GM21423 (cell line): ENCODE measurements at regions not wholly inside any gene's neighbourhood (a gene's known extent, or its start where the extent isn't known, plus 50 kb on each side); places are given as distances from the start of the nearest gene placed in this dataset.
"Not testable (repeated sequence)": the region's sequence is repeated elsewhere in the genome, so short reads cannot be mapped to it uniquely, and the experiment has no call there.

Source experiments
- ATAC-seq: cut with Tn5 transposase; IDR thresholded peaks from one replicate; pipeline ENCODE4 v1.9.1; 2021; ENCODE audit warnings: mild to moderate bottlenecking, moderate library complexity; ENCODE audit not compliant: unreplicated experiment

- no peak for ATAC-seq
Measured at GRCh38 chr2:187679454-187679853, 125.2 kb upstream of the TFPI start.

GRCh38 chr2:187684174-187684573 is 129.9 kb upstream of the TFPI start:
- no peak for ATAC-seq

- no peak for ATAC-seq
Measured at GRCh38 chr2:187686416-187687024, 132.3 kb upstream of the TFPI start.

- ATAC-seq: no peak
Measured at GRCh38 chr2:187687585-187687984, 133.3 kb upstream of the TFPI start.

- no peak for ATAC-seq
Measured at GRCh38 chr2:187689372-187689771, 135.1 kb upstream of the TFPI start.

GRCh38 chr2:187693923-187694322 is 139.7 kb upstream of the TFPI start:
- ATAC-seq: no peak

- not testable (repeated sequence) for ATAC-seq
Measured at GRCh38 chr2:187696644-187697043, 142.4 kb upstream of the TFPI start.

- no peak for ATAC-seq
Measured at GRCh38 chr2:187698374-187699110, 144.3 kb upstream of the TFPI start.

GRCh38 chr2:187702157-187702556 is 147.9 kb upstream of the TFPI start:
- ATAC-seq: no peak

GRCh38 chr2:187708272-187708671 is 154.0 kb upstream of the TFPI start:
- no peak for ATAC-seq

- ATAC-seq: no peak
Measured at GRCh38 chr2:187709065-187709464, 154.8 kb upstream of the TFPI start.

- no peak for ATAC-seq
Measured at GRCh38 chr2:187710791-187711521, 156.7 kb upstream of the TFPI start.

GRCh38 chr2:187715590-187715989 is 161.4 kb upstream of the TFPI start:
- no peak for ATAC-seq

- no peak for ATAC-seq
Measured at GRCh38 chr2:187716301-187716700, 162.1 kb upstream of the TFPI start.

GRCh38 chr2:187718092-187718491 is 163.9 kb upstream of the TFPI start:
- no peak for ATAC-seq

- ATAC-seq: no peak
Measured at GRCh38 chr2:187719510-187719909, 165.3 kb upstream of the TFPI start.

- no peak for ATAC-seq
Measured at GRCh38 chr2:187748958-187749357, 194.7 kb upstream of the TFPI start.

GRCh38 chr2:187749804-187750431 is 195.7 kb upstream of the TFPI start:
- ATAC-seq: no peak

GRCh38 chr2:187768995-187769394 is 214.8 kb upstream of the TFPI start:
- no peak for ATAC-seq

- ATAC-seq: no peak
Measured at GRCh38 chr2:187769437-187769836, 215.2 kb upstream of the TFPI start.

- ATAC-seq: no peak
Measured at GRCh38 chr2:187774551-187775071, 220.4 kb upstream of the TFPI start.
